ENCODE measurements at regions not wholly inside any gene's neighbourhood (a gene's known extent, or its start where the extent isn't known, plus 50 kb on each side); places are given as distances from the start of the nearest gene placed in this dataset.
A peak's percentile ranks its signal among the peaks of the same experiment; 100 is the strongest.

- POLR2A ChIA-PET, result interaction anchor here (0.7 kb wide), 1 partner anchor 25 kb away, joined by 6 read pairs; no protein-coding TSS in a partner anchor
- Histone ChIP-seq H3K36me3 (ENCODE audit: control insufficient read depth in 2 of 3, insufficient read depth in 3 of 3, low read length in 3 of 3) (no peaks in the 10 kb centered on the region), H3K4me3 (ENCODE audit: low read length) (no peak overlapping the region), H3K4me1 (ENCODE audit: control insufficient read depth in 2 of 2, insufficient read depth in 2 of 2, low read length in 2 of 2) (no peaks in the 10 kb centered on the region), H3K27me3 (ENCODE audit: control insufficient read depth in 2 of 2, insufficient read depth in 2 of 2, low read length in 2 of 2) (no peaks in the 10 kb centered on the region), H3K27ac (ENCODE audit: low read depth, low read length) (no peak overlapping the region), H3K9me3 (ENCODE audit: control insufficient read depth in 2 of 3, low read length in 3 of 3) (no peaks in the 10 kb centered on the region)
- Mint-ChIP-seq H3K36me3 (no peaks in the 10 kb centered on the region), H3K4me3 (no peak overlapping the region), H3K4me1 (peaks cover 0 to 6% (median 0%) of the 10 kb centered on the region in 7 donors), H3K27ac (no peak overlapping the region), H3K27me3 (peaks cover 0 to 30% (median 27%) of the 10 kb centered on the region in 5 donors), H3K9me3 (no peaks in the 10 kb centered on the region)
- intact Hi-C loops (cut with micrococcal nuclease), result no loop called here
- DNase-seq (no peak), ATAC-seq (no peak)
- CTCF ChIA-PET, result no interaction called here
Measured at GRCh38 chr4:54169176-54169575, 59.9 kb upstream of the PDGFRA start.

GRCh38 chr4:54172156-54172555 is 56.9 kb upstream of the PDGFRA start:
- ATAC-seq, result no peak
- CTCF ChIA-PET, result no interaction called here

GRCh38 chr4:54173281-54173912 is 55.7 kb upstream of the PDGFRA start:
- peaks cover 0 to 3% (median 0%) of the 10 kb centered on the region in 11 donors for H3K9me3 Mint-ChIP-seq
- no peak overlapping the region for H3K4me3 Mint-ChIP-seq
- ChIA-PET CTCF (no interaction called here), POLR2A (no interaction called here)
- no peak for ATAC-seq
- H3K4me1 ChIP-seq (ENCODE audit: control insufficient read depth in 2 of 2, insufficient read depth in 2 of 2, low read length in 2 of 2), result no peaks in the 10 kb centered on the region
- no peak overlapping the region for H3K27ac ChIP-seq (ENCODE audit: low read depth, low read length)
- H3K36me3 ChIP-seq (ENCODE audit: control insufficient read depth in 2 of 3, insufficient read depth in 3 of 3, low read length in 3 of 3), result no peaks in the 10 kb centered on the region
- H3K9me3 ChIP-seq (ENCODE audit: control insufficient read depth in 2 of 3, low read length in 3 of 3), result no peaks in the 10 kb centered on the region
- H3K27ac Mint-ChIP-seq, result peak overlapping the region in 1 of 9 donors; percentile 72
- H3K27me3 ChIP-seq (ENCODE audit: control insufficient read depth in 2 of 2, insufficient read depth in 2 of 2, low read length in 2 of 2), result no peaks in the 10 kb centered on the region
- peaks cover 2 to 36% (median 19%) of the 10 kb centered on the region in 5 donors for H3K27me3 Mint-ChIP-seq
- no peak for DNase-seq
- H3K4me3 ChIP-seq (ENCODE audit: low read length), result no peak overlapping the region
- peaks cover 0 to 6% (median 0%) of the 10 kb centered on the region in 7 donors for H3K4me1 Mint-ChIP-seq
- H3K36me3 Mint-ChIP-seq, result no peaks in the 10 kb centered on the region
- intact Hi-C loops (cut with micrococcal nuclease), result no loop called here

More at GRCh38 chr4:54172156-54172555, 56.9 kb upstream of the PDGFRA start:
- Mint-ChIP-seq H3K27me3 (peaks cover 2 to 39% (median 25%) of the 10 kb centered on the region in 5 donors), H3K9me3 (peaks cover 0 to 3% (median 0%) of the 10 kb centered on the region in 11 donors), H3K27ac (no peak overlapping the region), H3K4me1 (peaks cover 0 to 6% (median 0%) of the 10 kb centered on the region in 7 donors), H3K4me3 (no peak overlapping the region), H3K36me3 (no peaks in the 10 kb centered on the region)
- no peaks in the 10 kb centered on the region for H3K36me3 ChIP-seq (ENCODE audit: control insufficient read depth in 2 of 3, insufficient read depth in 3 of 3, low read length in 3 of 3)
- H3K9me3 ChIP-seq (ENCODE audit: control insufficient read depth in 2 of 3, low read length in 3 of 3), result no peaks in the 10 kb centered on the region
- no peaks in the 10 kb centered on the region for H3K4me1 ChIP-seq (ENCODE audit: control insufficient read depth in 2 of 2, insufficient read depth in 2 of 2, low read length in 2 of 2)
- DNase-seq, result no peak
- POLR2A ChIA-PET, result interaction anchor here (0.7 kb wide), 1 partner anchor 52 kb away, joined by 4 read pairs; no protein-coding TSS in a partner anchor
- no peak overlapping the region for H3K4me3 ChIP-seq (ENCODE audit: low read length)
- no peak overlapping the region for H3K27ac ChIP-seq (ENCODE audit: low read depth, low read length)
- no peaks in the 10 kb centered on the region for H3K27me3 ChIP-seq (ENCODE audit: control insufficient read depth in 2 of 2, insufficient read depth in 2 of 2, low read length in 2 of 2)
- intact Hi-C loops (cut with micrococcal nuclease), result no loop called here

- Histone ChIP-seq H3K27me3 (ENCODE audit: control insufficient read depth in 2 of 2, insufficient read depth in 2 of 2, low read length in 2 of 2) (no peaks in the 10 kb centered on the region), H3K27ac (ENCODE audit: low read depth, low read length) (no peak overlapping the region), H3K4me1 (ENCODE audit: control insufficient read depth in 2 of 2, insufficient read depth in 2 of 2, low read length in 2 of 2) (no peaks in the 10 kb centered on the region), H3K4me3 (ENCODE audit: low read length) (no peak overlapping the region), H3K36me3 (ENCODE audit: control insufficient read depth in 2 of 3, insufficient read depth in 3 of 3, low read length in 3 of 3) (no peaks in the 10 kb centered on the region), H3K9me3 (ENCODE audit: control insufficient read depth in 2 of 3, low read length in 3 of 3) (no peaks in the 10 kb centered on the region)
- peaks cover 0 to 6% (median 0%) of the 10 kb centered on the region in 7 donors for H3K4me1 Mint-ChIP-seq
- H3K36me3 Mint-ChIP-seq, result no peaks in the 10 kb centered on the region
- no peak for ATAC-seq
- intact Hi-C loops (cut with micrococcal nuclease), result no loop called here
- no peak for DNase-seq
- no peak overlapping the region for H3K4me3 Mint-ChIP-seq
- H3K9me3 Mint-ChIP-seq, result peaks cover 0 to 3% (median 0%) of the 10 kb centered on the region in 11 donors
- H3K27me3 Mint-ChIP-seq, result peaks cover 2 to 25% (median 11%) of the 10 kb centered on the region in 5 donors
- H3K27ac Mint-ChIP-seq, result no peak overlapping the region
- ChIA-PET CTCF (no interaction called here), POLR2A (no interaction called here)
Measured at GRCh38 chr4:54176202-54176601, 52.9 kb upstream of the PDGFRA start.
